Nephron progenitor cell (in vitro differentiated cells): ENCODE measurements at regions not wholly inside any gene's neighbourhood (a gene's known extent, or its start where the extent isn't known, plus 50 kb on each side); places are given as distances from the start of the nearest gene placed in this dataset.

Source experiments
- DNase-seq: peaks from one replicate; pipeline ENCODE4 v3.0.0; 2021
- H3K27ac Mint-ChIP-seq: 2 replicates; pipeline ENCODE4 v1.8.0; 2021; ENCODE audit warnings: mild to moderate bottlenecking, moderate library complexity, mixed read lengths
- H3K27me3 Mint-ChIP-seq: 2 replicates; pipeline ENCODE4 v1.8.0; 2021; ENCODE audit warnings: mild to moderate bottlenecking, low read depth, mixed read lengths; ENCODE audit not compliant: poor library complexity
- H3K36me3 Mint-ChIP-seq: 2 replicates; pipeline ENCODE4 v1.8.0; 2021; ENCODE audit warnings: low read depth, mixed read lengths
- H3K4me1 Mint-ChIP-seq: 2 replicates; pipeline ENCODE4 v1.8.0; 2021; ENCODE audit warnings: mixed read lengths
- H3K4me3 Mint-ChIP-seq: 2 replicates; pipeline ENCODE4 v1.8.0; 2021; ENCODE audit warnings: mild to moderate bottlenecking, moderate library complexity, mixed read lengths
- H3K9me3 Mint-ChIP-seq: 2 replicates; pipeline ENCODE4 v1.8.0; 2021; ENCODE audit warnings: mild to moderate bottlenecking, moderate library complexity, mixed read lengths
- TF ChIP-seq, protein P1 (sequence below): fragments of 200-600 bp; sonication (generic); IDR thresholded peaks from 2 replicates; pipeline ENCODE4 v1.5.0; 2021; ENCODE audit warnings: antibody characterized with exemption

DNA sequence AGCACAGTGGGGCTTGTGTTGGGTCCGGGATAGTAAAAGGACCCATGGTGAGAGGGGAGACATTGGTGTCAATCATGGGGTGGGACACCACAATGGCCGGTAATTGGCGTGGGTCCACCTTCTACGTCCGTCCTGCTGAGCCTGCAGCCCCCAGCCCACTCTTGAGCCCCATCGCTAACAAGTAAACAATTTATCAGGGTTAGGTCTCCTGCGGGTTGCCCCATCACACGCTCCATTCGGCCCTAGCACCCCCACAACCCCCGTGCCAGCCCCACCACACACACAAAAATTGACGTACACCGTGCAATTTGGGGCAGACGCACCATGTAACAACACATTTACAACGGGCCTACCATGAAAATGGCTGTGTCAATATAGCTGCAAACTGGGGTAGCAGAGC, 86.5 kb upstream of the HTATIP2 start:
- no peak for DNase-seq
- Mint-ChIP-seq H3K27me3 (peaks cover 30% of the 10 kb centered on the region), H3K4me1 (peaks cover 46% of the 10 kb centered on the region), H3K27ac (no peak overlapping the region), H3K36me3 (no peaks in the 10 kb centered on the region), H3K9me3 (no peaks in the 10 kb centered on the region), H3K4me3 (no peak overlapping the region)
- TF ChIP-seq, protein P1, sequence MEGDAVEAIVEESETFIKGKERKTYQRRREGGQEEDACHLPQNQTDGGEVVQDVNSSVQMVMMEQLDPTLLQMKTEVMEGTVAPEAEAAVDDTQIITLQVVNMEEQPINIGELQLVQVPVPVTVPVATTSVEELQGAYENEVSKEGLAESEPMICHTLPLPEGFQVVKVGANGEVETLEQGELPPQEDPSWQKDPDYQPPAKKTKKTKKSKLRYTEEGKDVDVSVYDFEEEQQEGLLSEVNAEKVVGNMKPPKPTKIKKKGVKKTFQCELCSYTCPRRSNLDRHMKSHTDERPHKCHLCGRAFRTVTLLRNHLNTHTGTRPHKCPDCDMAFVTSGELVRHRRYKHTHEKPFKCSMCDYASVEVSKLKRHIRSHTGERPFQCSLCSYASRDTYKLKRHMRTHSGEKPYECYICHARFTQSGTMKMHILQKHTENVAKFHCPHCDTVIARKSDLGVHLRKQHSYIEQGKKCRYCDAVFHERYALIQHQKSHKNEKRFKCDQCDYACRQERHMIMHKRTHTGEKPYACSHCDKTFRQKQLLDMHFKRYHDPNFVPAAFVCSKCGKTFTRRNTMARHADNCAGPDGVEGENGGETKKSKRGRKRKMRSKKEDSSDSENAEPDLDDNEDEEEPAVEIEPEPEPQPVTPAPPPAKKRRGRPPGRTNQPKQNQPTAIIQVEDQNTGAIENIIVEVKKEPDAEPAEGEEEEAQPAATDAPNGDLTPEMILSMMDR: no peak

DNA sequence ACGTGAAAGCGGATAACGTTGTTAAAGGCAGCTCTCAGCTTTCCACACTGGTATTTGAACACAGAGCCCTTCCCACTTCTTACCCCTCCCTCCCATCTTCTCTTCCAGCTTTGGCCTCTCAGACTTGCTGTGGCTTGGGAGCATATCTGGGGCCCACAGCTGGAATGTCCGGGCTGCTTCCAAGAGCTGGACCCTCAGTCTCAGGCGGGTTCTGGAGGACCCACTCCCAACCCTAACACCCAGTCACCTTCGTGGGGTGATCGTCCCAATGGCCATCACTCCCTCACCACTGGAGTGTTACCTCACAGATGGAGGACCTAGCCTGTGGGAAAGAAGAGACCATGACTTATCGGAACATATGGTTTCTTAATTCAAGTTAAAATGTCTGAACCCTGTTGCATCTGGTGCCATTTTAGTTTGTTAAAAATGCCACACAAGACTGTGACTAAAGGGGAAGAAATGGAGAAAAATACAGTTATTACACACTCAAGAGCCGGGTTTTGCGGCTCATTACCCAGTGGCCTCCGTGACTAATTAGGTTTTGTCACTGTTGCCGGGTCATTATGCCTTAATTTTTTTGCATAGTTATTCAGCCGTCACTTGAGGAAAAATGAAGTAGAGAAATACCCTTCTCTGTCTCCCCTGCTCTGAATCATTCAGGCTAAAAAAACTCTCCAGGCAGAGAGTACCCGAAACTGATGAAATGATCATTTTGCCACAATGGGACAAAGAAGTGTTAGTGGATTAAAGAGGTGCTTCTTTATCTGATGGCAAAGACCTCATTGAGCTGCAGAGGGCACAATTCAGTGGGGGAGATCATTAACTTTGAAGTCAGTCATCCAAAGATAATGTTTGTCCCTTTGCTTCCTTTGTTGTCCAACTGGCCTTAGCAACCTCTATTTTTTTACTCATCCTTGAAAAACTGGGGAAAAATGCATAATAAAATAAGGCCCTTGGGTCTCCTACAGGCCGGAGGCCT, 87.2 kb upstream of the HTATIP2 start:
- H3K27me3 Mint-ChIP-seq: peaks cover 32% of the 10 kb centered on the region
- DNase-seq: no peak
- no peaks in the 10 kb centered on the region for H3K9me3 Mint-ChIP-seq
- H3K36me3 Mint-ChIP-seq: no peaks in the 10 kb centered on the region
- no peak overlapping the region for H3K27ac Mint-ChIP-seq
- peaks cover 46% of the 10 kb centered on the region for H3K4me1 Mint-ChIP-seq
- no peak overlapping the region for H3K4me3 Mint-ChIP-seq
- TF ChIP-seq, protein P1: no peak

DNA sequence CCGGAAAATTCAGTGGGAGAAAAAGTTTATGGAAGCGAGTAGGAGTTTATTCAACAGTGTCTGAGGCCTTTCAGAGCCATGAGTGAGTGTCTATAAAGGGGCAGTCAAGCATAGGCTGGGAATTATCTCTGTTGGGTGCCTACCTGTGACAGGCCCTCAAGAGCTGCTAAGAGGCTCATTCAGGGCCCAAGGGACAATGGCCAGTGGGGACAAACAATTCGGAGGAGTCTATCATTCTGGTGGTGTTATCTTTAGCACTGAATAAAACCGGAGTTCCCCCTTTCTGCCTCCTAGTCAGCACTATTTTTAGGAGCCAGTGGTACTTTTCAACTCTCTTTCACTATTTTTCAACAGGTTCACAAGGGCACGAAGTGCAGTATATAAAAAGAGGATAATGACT, 89.5 kb upstream of the HTATIP2 start:
- H3K27ac Mint-ChIP-seq: peak overlapping the region; percentile 5
- DNase-seq: no peak
- no peaks in the 10 kb centered on the region for H3K36me3 Mint-ChIP-seq
- H3K4me3 Mint-ChIP-seq: no peak overlapping the region
- peaks cover 46% of the 10 kb centered on the region for H3K4me1 Mint-ChIP-seq
- TF ChIP-seq, protein P1: no peak
- H3K27me3 Mint-ChIP-seq: peaks cover 32% of the 10 kb centered on the region
- H3K9me3 Mint-ChIP-seq: no peaks in the 10 kb centered on the region

- Mint-ChIP-seq H3K4me1 (peaks cover 7% of the 10 kb centered on the region), H3K36me3 (no peaks in the 10 kb centered on the region), H3K9me3 (no peaks in the 10 kb centered on the region), H3K4me3 (no peak overlapping the region), H3K27me3 (peaks cover 23% of the 10 kb centered on the region), H3K27ac (no peak overlapping the region)
- DNase-seq: no peak
- TF ChIP-seq, protein P1: no peak
Measured at GRCh38 chr11:20261526-20261925, 101.3 kb upstream of the DBX1 start.

DNA sequence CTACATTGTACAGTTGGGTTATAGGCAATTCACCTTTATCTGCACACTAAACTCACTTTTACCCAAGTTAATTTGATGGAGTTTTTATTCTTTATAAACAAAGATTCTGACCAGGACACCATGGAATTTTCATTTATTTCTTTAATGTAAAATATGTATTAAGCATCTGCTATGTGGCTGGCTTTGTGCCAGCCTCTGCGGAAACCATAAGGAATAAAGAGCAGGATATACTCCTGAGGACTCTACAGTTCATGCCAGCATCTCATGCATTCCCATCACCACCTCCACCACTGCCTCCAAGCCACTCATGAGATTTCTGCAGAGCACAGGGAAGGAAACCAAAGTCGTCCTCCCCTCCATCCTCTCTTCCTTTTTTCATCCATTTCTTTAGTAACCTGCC, 100.0 kb upstream of the DBX1 start:
- Mint-ChIP-seq H3K4me3 (no peak overlapping the region), H3K9me3 (no peaks in the 10 kb centered on the region), H3K36me3 (no peaks in the 10 kb centered on the region), H3K27me3 (peaks cover 16% of the 10 kb centered on the region), H3K4me1 (peaks cover 7% of the 10 kb centered on the region), H3K27ac (no peak overlapping the region)
- TF ChIP-seq, protein P1: no peak
- DNase-seq: no peak

DNA sequence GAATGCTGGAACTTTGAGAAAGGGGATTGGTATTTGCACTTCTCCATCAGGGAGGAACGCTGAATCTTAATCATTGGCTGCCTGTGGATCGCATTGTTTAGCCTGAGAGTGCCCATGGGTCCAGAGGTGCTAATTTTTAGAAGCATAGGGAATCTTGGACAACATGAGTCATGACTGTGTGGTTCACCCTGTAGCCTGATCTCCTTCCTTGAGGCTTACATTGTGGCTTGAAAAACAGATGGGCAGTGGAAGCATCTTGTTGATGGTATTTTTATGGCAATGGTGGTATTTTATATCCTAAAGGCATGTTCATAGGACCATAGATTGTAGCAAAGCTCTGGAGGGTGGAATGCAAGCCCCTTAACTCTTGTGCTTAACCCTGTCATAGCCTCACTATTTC, 99.2 kb upstream of the DBX1 start:
- no peak for DNase-seq
- no peak overlapping the region for H3K27ac Mint-ChIP-seq
- H3K36me3 Mint-ChIP-seq: no peaks in the 10 kb centered on the region
- TF ChIP-seq, protein P1: no peak
- H3K9me3 Mint-ChIP-seq: no peaks in the 10 kb centered on the region
- H3K4me1 Mint-ChIP-seq: peaks cover 7% of the 10 kb centered on the region
- peaks cover 23% of the 10 kb centered on the region for H3K27me3 Mint-ChIP-seq
- H3K4me3 Mint-ChIP-seq: no peak overlapping the region
